ENCODE measurements at regions not wholly inside any gene's neighbourhood (a gene's known extent, or its start where the extent isn't known, plus 50 kb on each side); places are given as distances from the start of the nearest gene placed in this dataset.

DNA sequence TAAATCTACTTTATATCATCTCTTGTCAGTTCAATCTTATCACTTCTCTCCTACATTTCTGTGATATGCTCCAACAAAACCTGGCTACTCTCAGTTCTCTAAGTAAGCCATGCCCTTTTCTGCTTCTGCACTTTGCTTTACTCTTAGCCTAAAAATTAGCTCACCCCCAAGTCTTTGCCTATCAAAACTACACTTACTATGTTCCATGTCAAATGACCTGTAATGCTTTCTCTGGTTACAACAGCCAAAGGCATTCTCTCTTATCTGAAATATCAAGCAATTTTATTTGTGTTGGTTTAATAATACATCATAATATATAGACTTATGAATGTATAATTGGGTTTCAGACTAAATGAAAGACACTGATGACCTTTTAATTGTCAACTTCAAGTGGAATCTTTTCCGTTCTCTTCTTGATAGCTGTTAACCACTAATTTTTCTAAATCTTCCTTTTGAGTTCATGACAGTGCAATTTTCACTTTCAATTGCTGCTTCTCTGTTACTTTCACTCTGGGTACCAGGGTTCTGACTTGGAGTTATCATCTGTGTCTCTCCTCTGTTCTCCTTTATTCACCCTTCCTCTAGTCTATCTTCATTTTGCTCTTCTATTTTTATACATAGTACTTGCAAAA lies 619.0 kb upstream of the GOLIM4 start:
- no peaks in the 10 kb centered on the region for H3K36me3 ChIP-seq (replicated peaks in 1 of 2; ENCODE audit: control insufficient read depth in 1 of 2, insufficient read depth in 2 of 2, low read length in 2 of 2)
- no peaks in the 10 kb centered on the region for H3K79me2 ChIP-seq (ENCODE audit: insufficient read depth, low read length)
- H3K9ac ChIP-seq (ENCODE audit: insufficient read depth, low read depth, low read length), result no peak overlapping the region
- no peaks in the 10 kb centered on the region for H3K27me3 ChIP-seq (ENCODE audit: control insufficient read depth in 1 of 2, insufficient read depth in 2 of 2, low read length in 2 of 2)
- ChIA-PET CTCF (ENCODE audit: low intra/inter-chr PET ratio, low total read pairs) (no interaction called here), POLR2A (no interaction called here)
- no peak for DNase-seq (ENCODE audit: low spot score)
- H3K27ac ChIP-seq (ENCODE audit: extremely low read length, insufficient read depth, low read length), result no peak overlapping the region
- H3K9me3 ChIP-seq (ENCODE audit: low read length), result no peaks in the 10 kb centered on the region
- H3K4me2 ChIP-seq (ENCODE audit: low read depth, low read length), result no peak overlapping the region
- 13% methylated on average over 1 of the region's 1 CpG for WGBS (ENCODE audit: low lambda C conversion rate)
- in situ Hi-C loops (cut with HindIII; ENCODE audit: extremely low pct_ligation_motif_present, low pct_unique_long_range_greater_than_20kb), result no loop called here
- no peaks in the 10 kb centered on the region for H3K4me1 ChIP-seq (ENCODE audit: insufficient read depth, low read length)
- no peak for ATAC-seq
- TF ChIP-seq NFE2L2 (IDR thresholded peaks at IDR 0.05; ENCODE audit: low read length), result peak; percentile 18; the same call in 1 of the 2 replicates
- TF ChIP-seq, protein P1, sequence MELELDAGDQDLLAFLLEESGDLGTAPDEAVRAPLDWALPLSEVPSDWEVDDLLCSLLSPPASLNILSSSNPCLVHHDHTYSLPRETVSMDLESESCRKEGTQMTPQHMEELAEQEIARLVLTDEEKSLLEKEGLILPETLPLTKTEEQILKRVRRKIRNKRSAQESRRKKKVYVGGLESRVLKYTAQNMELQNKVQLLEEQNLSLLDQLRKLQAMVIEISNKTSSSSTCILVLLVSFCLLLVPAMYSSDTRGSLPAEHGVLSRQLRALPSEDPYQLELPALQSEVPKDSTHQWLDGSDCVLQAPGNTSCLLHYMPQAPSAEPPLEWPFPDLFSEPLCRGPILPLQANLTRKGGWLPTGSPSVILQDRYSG (CRISPR knock-in tag; IDR thresholded peaks at IDR 0.05), result no peak
- H3K4me3 ChIP-seq (replicated peaks in 1 of 3; ENCODE audit: insufficient read depth in 1 of 3, low read depth in 2 of 3, low read length in 3 of 3), result no peak overlapping the region
- BruUV-seq (replicated peaks), result no TSS peak
- intact Hi-C loops (cut with micrococcal nuclease; ENCODE audit: unreplicated experiment), result no loop called here
- no peak overlapping the region for H2AFZ ChIP-seq (ENCODE audit: low read length)
- no peak for FAIRE-seq
- no peaks in the 10 kb centered on the region for H4K20me1 ChIP-seq (ENCODE audit: insufficient read depth, low read length)

DNA sequence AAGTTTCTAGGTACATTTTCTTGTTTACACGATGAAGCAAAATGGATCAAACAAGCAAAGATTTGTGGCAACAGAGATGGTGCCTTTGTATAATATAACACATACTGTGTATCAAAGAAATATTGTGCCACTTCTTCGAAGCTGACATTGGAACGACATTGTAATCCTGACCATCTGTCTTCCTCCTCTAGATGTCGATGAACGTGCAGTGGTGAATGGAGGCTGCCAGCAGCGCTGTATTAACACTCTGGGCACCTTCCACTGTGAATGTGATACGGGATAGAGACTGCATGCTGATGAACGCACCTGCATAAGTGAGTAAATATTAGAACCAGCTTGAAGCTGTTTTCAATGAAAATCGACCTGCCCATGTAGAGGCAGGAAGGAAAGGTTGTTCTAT lies 613.3 kb upstream of the GOLIM4 start:
- no TSS peak for BruUV-seq (replicated peaks)
- FAIRE-seq, result no peak
- Histone ChIP-seq H2AFZ (ENCODE audit: low read length) (peak overlapping the region; percentile 23), H3K4me3 (replicated peaks in 1 of 3; ENCODE audit: insufficient read depth in 1 of 3, low read depth in 2 of 3, low read length in 3 of 3) (no peak overlapping the region), H3K4me2 (ENCODE audit: low read depth, low read length) (no peak overlapping the region), H3K9ac (ENCODE audit: insufficient read depth, low read depth, low read length) (no peak overlapping the region), H3K36me3 (replicated peaks in 1 of 2; ENCODE audit: control insufficient read depth in 1 of 2, insufficient read depth in 2 of 2, low read length in 2 of 2) (no peaks in the 10 kb centered on the region), H3K79me2 (ENCODE audit: insufficient read depth, low read length) (no peaks in the 10 kb centered on the region), H4K20me1 (ENCODE audit: insufficient read depth, low read length) (no peaks in the 10 kb centered on the region), H3K4me1 (ENCODE audit: insufficient read depth, low read length) (no peaks in the 10 kb centered on the region), H3K27me3 (ENCODE audit: control insufficient read depth in 1 of 2, insufficient read depth in 2 of 2, low read length in 2 of 2) (no peaks in the 10 kb centered on the region), H3K27ac (ENCODE audit: extremely low read length, insufficient read depth, low read length) (no peak overlapping the region), H3K9me3 (ENCODE audit: low read length) (no peaks in the 10 kb centered on the region)
- 0 out of 3 replicates have a peak, but pooled peaks have one; percentile 27 for ATAC-seq
- 1% methylated on average over 9 of the region's 9 CpGs for WGBS (ENCODE audit: low lambda C conversion rate)
- in situ Hi-C loops (cut with HindIII; ENCODE audit: extremely low pct_ligation_motif_present, low pct_unique_long_range_greater_than_20kb), result no loop called here
- intact Hi-C loops (cut with micrococcal nuclease; ENCODE audit: unreplicated experiment), result no loop called here
- TF ChIP-seq MED1 (CRISPR knock-in tag; IDR thresholded peaks at IDR 0.05) (no peak), FOXM1 (CRISPR knock-in tag; IDR thresholded peaks at IDR 0.05) (no peak), MEIS2 (CRISPR knock-in tag; IDR thresholded peaks at IDR 0.05) (no peak), DNMT1 (CRISPR knock-in tag; IDR thresholded peaks at IDR 0.05) (no peak), SUZ12 (IDR thresholded peaks at IDR 0.05; ENCODE audit: low read depth, low read length) (no peak), MATR3 (CRISPR knock-in tag; IDR thresholded peaks at IDR 0.05) (no peak), ADNP (CRISPR knock-in tag; IDR thresholded peaks at IDR 0.05) (no peak), ZNF782 (CRISPR knock-in tag; IDR thresholded peaks at IDR 0.05; ENCODE audit: borderline replicate concordance) (no peak), SALL1 (CRISPR knock-in tag; IDR thresholded peaks at IDR 0.05) (no peak), KMT2B (CRISPR knock-in tag; IDR thresholded peaks at IDR 0.05) (no peak), ZNF589 (CRISPR knock-in tag; conservative IDR thresholded peaks at IDR 0.05) (no peak), ZFP82 (CRISPR knock-in tag; IDR thresholded peaks at IDR 0.05; ENCODE audit: borderline replicate concordance) (no peak), ZSCAN12 (CRISPR knock-in tag; IDR thresholded peaks at IDR 0.05) (no peak)
- TF ChIP-seq, protein P2, sequence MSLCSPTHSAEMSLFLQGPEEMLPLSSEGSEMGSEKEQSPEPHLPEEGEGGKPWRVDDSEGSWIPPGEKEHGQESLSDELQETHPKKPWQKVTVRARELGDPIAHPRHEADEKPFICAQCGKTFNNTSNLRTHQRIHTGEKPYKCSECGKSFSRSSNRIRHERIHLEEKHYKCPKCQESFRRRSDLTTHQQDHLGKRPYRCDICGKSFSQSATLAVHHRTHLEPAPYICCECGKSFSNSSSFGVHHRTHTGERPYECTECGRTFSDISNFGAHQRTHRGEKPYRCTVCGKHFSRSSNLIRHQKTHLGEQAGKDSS (CRISPR knock-in tag; IDR thresholded peaks at IDR 0.05; ENCODE audit: borderline replicate concordance, low read depth), result no peak
- TF ChIP-seq, protein P3, sequence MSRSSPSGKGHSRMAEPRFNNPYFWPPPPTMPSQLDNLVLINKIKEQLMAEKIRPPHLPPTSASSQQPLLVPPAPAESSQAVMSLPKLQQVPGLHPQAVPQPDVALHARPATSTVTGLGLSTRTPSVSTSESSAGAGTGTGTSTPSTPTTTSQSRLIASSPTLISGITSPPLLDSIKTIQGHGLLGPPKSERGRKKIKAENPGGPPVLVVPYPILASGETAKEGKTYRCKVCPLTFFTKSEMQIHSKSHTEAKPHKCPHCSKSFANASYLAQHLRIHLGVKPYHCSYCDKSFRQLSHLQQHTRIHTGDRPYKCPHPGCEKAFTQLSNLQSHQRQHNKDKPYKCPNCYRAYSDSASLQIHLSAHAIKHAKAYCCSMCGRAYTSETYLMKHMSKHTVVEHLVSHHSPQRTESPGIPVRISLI (CRISPR knock-in tag; IDR thresholded peaks at IDR 0.05; ENCODE audit: borderline replicate concordance), result no peak
- TF ChIP-seq, protein P4, sequence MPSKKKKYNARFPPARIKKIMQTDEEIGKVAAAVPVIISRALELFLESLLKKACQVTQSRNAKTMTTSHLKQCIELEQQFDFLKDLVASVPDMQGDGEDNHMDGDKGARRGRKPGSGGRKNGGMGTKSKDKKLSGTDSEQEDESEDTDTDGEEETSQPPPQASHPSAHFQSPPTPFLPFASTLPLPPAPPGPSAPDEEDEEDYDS (CRISPR knock-in tag; IDR thresholded peaks at IDR 0.05), result no peak
- POLR2A ChIA-PET, result no interaction called here
- CTCF ChIA-PET (ENCODE audit: low intra/inter-chr PET ratio, low total read pairs), result no interaction called here
- no peak for DNase-seq (ENCODE audit: low spot score)
